ENCODE measurements at regions not wholly inside any gene's neighbourhood (a gene's known extent, or its start where the extent isn't known, plus 50 kb on each side); places are given as distances from the start of the nearest gene placed in this dataset.

DNA sequence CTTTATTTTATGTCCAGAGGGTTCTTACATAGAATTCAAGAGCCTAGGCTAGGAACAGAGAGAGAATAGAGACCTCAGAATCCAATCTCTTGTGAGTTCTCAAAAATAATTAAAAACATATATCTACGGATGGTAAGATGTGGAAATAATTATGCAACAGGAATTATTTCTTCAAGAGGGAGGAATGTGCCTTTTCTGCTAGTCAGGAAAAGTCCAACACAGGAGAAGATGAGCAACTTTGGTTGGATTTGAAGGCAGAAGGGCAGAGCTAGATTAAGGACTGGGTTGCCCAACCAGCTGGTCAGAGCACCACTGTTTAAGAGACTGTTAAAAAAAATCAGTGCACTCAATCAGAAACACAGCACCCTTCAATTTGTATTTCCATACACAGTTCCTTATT lies 365.5 kb downstream of the ETNK1 start:
- DNase-seq (no peak), ATAC-seq (no peak)
- H3K27ac ChIP-seq (ENCODE audit: low read length), result no peak overlapping the region
- intact Hi-C loops (cut with DNase I), result no loop called here
- H3K4me1 ChIP-seq (ENCODE audit: control insufficient read depth, insufficient read depth, low read length), result no peaks in the 10 kb centered on the region
- H3K27me3 ChIP-seq (ENCODE audit: control insufficient read depth, insufficient read depth), result no peaks in the 10 kb centered on the region
- WGBS, result 77% methylated on average over 1 of the region's 1 CpG
- no peak overlapping the region for H3K4me3 ChIP-seq (ENCODE audit: low read length)
- no peaks in the 10 kb centered on the region for H3K9me3 ChIP-seq (ENCODE audit: control insufficient read depth, low read length)

DNA sequence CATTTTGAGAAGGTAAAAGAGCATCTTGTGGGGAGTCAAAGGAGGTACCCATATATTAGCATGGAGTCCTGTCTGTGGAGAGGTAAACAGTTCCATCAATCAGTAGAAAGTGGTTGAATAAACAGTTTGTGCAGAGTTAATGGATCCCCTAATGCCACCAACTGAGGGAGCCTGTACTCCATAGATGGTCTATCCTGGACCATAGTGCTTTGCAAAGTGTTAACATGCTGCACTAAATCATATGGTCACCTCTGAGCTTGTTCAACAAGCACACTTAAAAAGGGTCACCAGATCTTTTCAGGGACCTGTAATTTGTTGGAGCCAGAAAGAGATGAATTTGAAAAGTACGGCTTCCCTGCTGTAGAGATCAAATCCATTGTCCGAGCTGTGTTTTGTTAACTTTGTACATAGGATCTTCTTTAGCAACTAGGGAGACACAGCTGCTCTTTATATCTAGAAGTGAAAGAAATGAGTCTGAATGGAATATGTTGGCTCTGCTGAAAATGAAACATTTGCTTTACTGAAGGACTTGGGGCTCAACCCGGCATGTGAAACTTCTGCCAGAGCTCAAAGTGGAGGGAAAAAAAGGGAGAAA lies 366.4 kb downstream of the ETNK1 start:
- 66% methylated on average over 3 of the region's 3 CpGs for WGBS
- intact Hi-C loops (cut with DNase I), result no loop called here
- H3K4me1 ChIP-seq (ENCODE audit: control insufficient read depth, insufficient read depth, low read length), result no peaks in the 10 kb centered on the region
- DNase-seq (no peak), ATAC-seq (no peak)
- H3K9me3 ChIP-seq (ENCODE audit: control insufficient read depth, low read length), result no peaks in the 10 kb centered on the region
- no peak overlapping the region for H3K27ac ChIP-seq (ENCODE audit: low read length)
- H3K4me3 ChIP-seq (ENCODE audit: low read length), result no peak overlapping the region
- no peaks in the 10 kb centered on the region for H3K27me3 ChIP-seq (ENCODE audit: control insufficient read depth, insufficient read depth)

DNA sequence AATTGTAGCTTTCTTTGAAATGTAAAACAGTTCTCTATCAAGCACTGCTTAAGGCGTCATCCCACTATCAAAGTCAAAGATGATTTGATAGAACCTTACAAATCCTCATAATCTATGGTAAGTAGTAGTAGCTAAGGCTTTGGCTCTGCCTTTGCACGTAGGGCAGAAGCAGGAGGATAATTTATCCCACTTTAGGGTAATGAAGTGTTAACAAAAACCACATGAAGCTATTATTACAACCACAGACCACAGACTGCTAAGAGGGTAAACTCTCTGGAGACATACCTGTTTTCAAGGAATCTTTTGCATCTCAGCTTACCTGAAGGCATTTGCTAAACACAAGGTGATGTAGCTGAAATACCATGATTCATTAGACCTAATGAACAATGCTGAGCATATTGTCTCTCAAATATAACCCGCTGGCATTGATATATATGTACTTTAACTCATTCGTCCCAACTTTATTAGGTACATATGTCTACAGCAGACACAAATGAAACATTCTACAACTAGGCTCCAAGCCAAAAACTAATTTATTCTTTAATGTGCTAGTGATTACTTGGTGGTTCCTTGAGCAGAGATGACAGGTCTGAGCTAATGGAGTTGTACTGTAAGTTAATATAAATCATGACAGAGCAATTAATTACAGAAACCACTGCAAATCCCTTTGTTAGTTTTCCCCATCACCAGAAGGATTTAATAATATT lies 368.8 kb downstream of the ETNK1 start:
- ATAC-seq, result no peak
- Histone ChIP-seq H3K4me3 (ENCODE audit: low read length) (no peak overlapping the region), H3K27ac (ENCODE audit: low read length) (no peak overlapping the region), H3K27me3 (ENCODE audit: control insufficient read depth, insufficient read depth) (no peaks in the 10 kb centered on the region), H3K9me3 (ENCODE audit: control insufficient read depth, low read length) (no peaks in the 10 kb centered on the region), H3K4me1 (ENCODE audit: control insufficient read depth, insufficient read depth, low read length) (no peaks in the 10 kb centered on the region)
- 62% methylated on average over 4 of the region's 4 CpGs for WGBS
- DNase-seq, result no peak
- intact Hi-C loops (cut with DNase I), result no loop called here

DNA sequence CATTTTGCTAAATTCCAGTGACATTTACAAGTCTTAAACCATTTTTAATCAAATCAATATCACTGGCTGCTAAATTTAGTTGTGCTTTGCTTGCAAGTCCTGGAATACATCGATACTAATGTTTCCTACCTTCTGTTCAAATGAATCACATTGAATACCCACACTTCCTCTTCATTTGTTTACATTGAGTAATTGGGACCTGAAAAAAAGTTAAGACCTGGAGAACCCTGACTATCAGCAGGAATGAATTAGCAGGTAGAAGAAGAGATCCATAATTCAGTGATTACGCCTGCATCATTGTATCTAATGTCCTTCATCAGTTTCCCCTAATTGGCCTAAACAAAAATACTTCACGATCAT lies 369.3 kb downstream of the ETNK1 start:
- Histone ChIP-seq H3K4me3 (ENCODE audit: low read length) (no peak overlapping the region), H3K27ac (ENCODE audit: low read length) (no peak overlapping the region), H3K4me1 (ENCODE audit: control insufficient read depth, insufficient read depth, low read length) (no peaks in the 10 kb centered on the region), H3K9me3 (ENCODE audit: control insufficient read depth, low read length) (no peaks in the 10 kb centered on the region), H3K27me3 (ENCODE audit: control insufficient read depth, insufficient read depth) (no peaks in the 10 kb centered on the region)
- intact Hi-C loops (cut with DNase I), result no loop called here
- ATAC-seq, result no peak
- 81% methylated on average over 3 of the region's 3 CpGs for WGBS
- DNase-seq, result no peak

DNA sequence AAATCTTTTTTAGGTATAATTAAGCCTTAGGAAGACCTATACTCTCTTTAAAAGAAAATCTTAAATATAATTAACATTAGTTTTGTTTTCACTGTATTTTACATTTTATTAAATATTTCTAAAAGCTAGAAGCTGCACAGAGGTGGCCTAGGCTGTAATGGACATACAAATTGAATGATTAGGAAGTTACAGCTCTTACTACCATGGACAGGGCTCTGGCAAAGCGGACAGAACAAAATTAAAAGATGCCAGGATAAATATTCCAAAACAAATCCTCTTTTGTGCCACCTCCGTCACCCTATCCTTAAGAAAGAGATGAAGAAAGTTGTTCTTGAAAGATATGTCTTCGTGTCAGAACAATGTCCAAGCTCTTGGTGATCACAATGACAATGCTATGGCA lies 376.5 kb downstream of the ETNK1 start:
- intact Hi-C loops (cut with DNase I), result no loop called here
- no peak for ATAC-seq
- DNase-seq, result no peak
- no peaks in the 10 kb centered on the region for H3K9me3 ChIP-seq (ENCODE audit: control insufficient read depth, low read length)
- no peak overlapping the region for H3K27ac ChIP-seq (ENCODE audit: low read length)
- 60% methylated on average over 3 of the region's 3 CpGs for WGBS
- H3K27me3 ChIP-seq (ENCODE audit: control insufficient read depth, insufficient read depth), result no peaks in the 10 kb centered on the region
- H3K4me3 ChIP-seq (ENCODE audit: low read length), result no peak overlapping the region
- H3K4me1 ChIP-seq (ENCODE audit: control insufficient read depth, insufficient read depth, low read length), result no peaks in the 10 kb centered on the region

DNA sequence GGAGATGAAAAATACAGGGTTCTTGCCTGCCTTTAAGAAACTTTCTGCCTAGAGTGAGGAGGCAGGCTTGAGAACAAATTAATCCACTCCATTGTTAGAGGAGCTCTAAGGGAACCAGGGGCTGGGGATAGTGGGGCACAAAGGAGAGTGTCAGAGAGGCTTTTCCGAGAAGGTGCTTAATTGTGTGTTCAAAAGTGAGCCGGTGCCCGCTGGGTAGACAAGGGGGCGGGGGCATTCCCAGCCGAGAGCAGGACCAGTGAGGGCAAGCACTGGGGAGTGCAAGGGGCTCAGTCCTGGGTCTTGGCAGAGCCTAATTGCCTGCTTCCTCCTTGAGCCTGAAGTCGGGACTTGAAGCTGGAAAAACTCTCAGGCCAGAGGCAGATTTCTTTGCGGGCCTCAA lies 377.4 kb downstream of the ETNK1 start:
- no peak overlapping the region for H3K4me3 ChIP-seq (ENCODE audit: low read length)
- ATAC-seq, result no peak
- H3K27ac ChIP-seq (ENCODE audit: low read length), result no peak overlapping the region
- no peak for DNase-seq
- intact Hi-C loops (cut with DNase I), result no loop called here
- 78% methylated on average over 7 of the region's 7 CpGs for WGBS
- H3K4me1 ChIP-seq (ENCODE audit: control insufficient read depth, insufficient read depth, low read length), result no peaks in the 10 kb centered on the region
- no peaks in the 10 kb centered on the region for H3K27me3 ChIP-seq (ENCODE audit: control insufficient read depth, insufficient read depth)
- H3K9me3 ChIP-seq (ENCODE audit: control insufficient read depth, low read length), result no peaks in the 10 kb centered on the region

DNA sequence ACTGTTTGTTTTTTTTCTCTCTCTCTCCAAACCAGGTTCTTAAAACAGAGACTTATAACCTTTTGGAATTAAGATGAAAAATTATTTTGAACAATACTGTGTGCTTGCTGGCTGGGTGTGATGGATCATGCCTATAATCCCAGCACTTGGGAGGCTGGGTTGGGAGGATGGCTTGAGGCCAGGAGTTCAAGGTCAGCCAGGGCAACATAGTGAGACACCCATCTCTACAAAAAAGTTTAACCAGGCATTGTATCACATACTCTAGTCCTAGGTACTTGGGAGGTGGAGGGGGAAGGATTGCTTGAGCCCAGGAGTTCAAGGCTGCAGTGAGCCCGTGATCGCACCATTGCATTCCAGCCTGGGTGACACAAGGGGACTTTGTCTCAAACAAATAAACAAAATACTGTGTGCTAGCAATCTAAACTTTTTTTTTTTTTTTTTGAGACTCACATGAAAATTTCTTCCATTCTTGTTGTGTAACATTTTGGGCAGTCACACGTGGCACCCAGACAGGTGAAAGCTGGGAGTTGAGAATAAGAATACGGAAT lies 379.6 kb downstream of the ETNK1 start:
- Histone ChIP-seq H3K27ac (ENCODE audit: low read length) (no peak overlapping the region), H3K4me3 (ENCODE audit: low read length) (no peak overlapping the region)
- WGBS, result 87% methylated on average over 4 of the region's 4 CpGs

DNA sequence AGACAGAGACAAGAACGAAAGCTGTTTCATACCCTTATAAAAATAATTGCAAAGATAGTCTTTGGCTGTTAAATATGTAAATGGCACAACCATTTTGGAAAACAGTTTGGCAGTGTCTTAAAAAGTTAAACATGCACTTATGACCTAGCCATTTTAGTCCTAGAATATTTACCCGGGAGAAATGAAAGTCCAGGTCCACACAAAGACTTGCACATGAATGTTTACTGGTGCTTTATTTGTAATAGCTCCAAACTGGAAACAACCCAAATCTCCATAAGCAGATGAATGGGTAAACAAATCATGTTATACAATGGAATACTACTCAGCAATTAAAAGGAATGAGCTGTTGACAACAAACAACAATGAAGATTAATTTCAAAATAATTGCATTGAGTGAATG lies 380.4 kb downstream of the ETNK1 start:
- no peaks in the 10 kb centered on the region for H3K9me3 ChIP-seq (ENCODE audit: control insufficient read depth, low read length)

More for the DNA sequence above, 379.6 kb downstream of the ETNK1 start:
- intact Hi-C loops (cut with DNase I), result no loop called here
- no peaks in the 10 kb centered on the region for H3K27me3 ChIP-seq (ENCODE audit: control insufficient read depth, insufficient read depth)
- H3K4me1 ChIP-seq (ENCODE audit: control insufficient read depth, insufficient read depth, low read length), result no peaks in the 10 kb centered on the region
- H3K9me3 ChIP-seq (ENCODE audit: control insufficient read depth, low read length), result no peaks in the 10 kb centered on the region
- ATAC-seq (no peak), DNase-seq (no peak)

DNA sequence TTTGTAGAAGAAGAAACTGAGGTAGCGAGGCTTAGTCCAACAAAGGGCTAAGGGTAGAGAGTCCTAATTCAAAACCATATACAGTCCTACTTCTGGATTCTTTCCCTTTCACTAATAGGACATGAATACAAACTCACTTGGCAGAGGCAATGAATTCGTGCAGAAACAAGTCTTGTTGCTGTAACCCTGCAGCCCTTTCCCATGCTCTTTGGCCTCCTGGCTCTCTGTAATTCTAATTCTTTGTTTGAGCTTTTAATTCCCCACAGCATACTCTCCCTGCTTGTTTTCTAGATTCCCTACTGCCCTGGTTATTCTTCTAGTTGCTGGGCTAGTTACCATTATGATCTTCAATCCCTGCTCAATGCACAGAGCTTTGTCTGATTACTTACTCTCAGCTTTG lies 381.4 kb downstream of the ETNK1 start:
- H3K27ac ChIP-seq (ENCODE audit: low read length), result no peak overlapping the region
- peak; percentile 45 to 59 for ATAC-seq
- H3K9me3 ChIP-seq (ENCODE audit: control insufficient read depth, low read length), result no peaks in the 10 kb centered on the region
- H3K4me1 ChIP-seq (ENCODE audit: control insufficient read depth, insufficient read depth, low read length), result no peaks in the 10 kb centered on the region
- whole genome bisulfite sequencing, result 50% methylated on average over 2 of the region's 2 CpGs
- peak in 2 of 3 donors; percentile 46 to 59 for DNase-seq
- no peaks in the 10 kb centered on the region for H3K27me3 ChIP-seq (ENCODE audit: control insufficient read depth, insufficient read depth)
- H3K4me3 ChIP-seq (ENCODE audit: low read length), result no peak overlapping the region
- intact Hi-C loops (cut with DNase I), result no loop called here

More for the DNA sequence above, 380.4 kb downstream of the ETNK1 start:
- no peak overlapping the region for H3K27ac ChIP-seq (ENCODE audit: low read length)
- DNase-seq (no peak), ATAC-seq (no peak)
- WGBS, result 50% methylated on average over 2 of the region's 2 CpGs
- intact Hi-C loops (cut with DNase I), result no loop called here
- H3K4me3 ChIP-seq (ENCODE audit: low read length), result no peak overlapping the region
- no peaks in the 10 kb centered on the region for H3K4me1 ChIP-seq (ENCODE audit: control insufficient read depth, insufficient read depth, low read length)
- no peaks in the 10 kb centered on the region for H3K27me3 ChIP-seq (ENCODE audit: control insufficient read depth, insufficient read depth)

DNA sequence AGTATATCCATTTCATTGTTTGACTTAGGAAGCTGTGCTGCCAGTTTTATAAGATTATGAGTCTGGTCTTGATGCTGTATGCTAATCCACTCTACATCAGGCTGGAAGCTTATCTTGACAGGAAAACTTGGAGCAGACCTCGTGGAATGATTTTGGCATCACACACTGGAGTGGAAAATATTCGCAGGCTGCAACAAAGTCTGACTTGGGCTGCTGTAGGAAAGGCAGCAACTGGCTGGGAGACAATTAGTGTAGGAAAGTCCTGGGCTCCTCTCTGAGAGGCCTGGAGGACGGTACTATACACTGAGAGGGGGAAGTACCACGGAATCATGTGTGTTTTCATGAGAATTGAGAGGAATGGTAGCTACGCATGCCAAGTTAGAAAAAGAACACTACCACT lies 383.7 kb downstream of the ETNK1 start:
- Histone ChIP-seq H3K27ac (ENCODE audit: low read length) (no peak overlapping the region), H3K9me3 (ENCODE audit: control insufficient read depth, low read length) (no peaks in the 10 kb centered on the region), H3K27me3 (ENCODE audit: control insufficient read depth, insufficient read depth) (no peaks in the 10 kb centered on the region), H3K4me1 (ENCODE audit: control insufficient read depth, insufficient read depth, low read length) (no peaks in the 10 kb centered on the region), H3K4me3 (ENCODE audit: low read length) (no peak overlapping the region)
- intact Hi-C loops (cut with DNase I), result no loop called here
- 33% methylated on average over 5 of the region's 5 CpGs for WGBS
- DNase-seq (peak in 1 of 3 donors; percentile 45), ATAC-seq (peak; percentile 84 to 97)

DNA sequence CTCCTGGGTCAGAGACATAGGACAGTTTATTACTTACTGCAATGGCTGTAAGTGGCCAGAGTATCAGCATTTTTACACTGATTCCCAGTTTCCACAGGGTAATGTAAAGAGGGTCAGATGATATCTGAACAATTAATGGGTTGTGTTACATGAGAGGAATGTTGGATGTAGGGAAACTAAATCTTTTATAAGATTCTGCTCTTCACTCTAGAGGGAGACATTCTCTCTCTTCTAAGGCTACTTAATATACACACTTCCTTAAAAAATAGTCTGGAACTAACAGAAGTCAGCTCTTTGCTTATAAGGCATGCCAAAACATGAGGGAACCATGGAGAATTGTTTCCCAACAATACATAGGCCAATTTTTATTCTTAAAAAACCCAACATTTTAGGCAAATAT lies 389.8 kb downstream of the ETNK1 start:
- no peak overlapping the region for H3K4me3 ChIP-seq (ENCODE audit: low read length)
- DNase-seq (no peak), ATAC-seq (no peak)
- no peaks in the 10 kb centered on the region for H3K4me1 ChIP-seq (ENCODE audit: control insufficient read depth, insufficient read depth, low read length)
- no peak overlapping the region for H3K27ac ChIP-seq (ENCODE audit: low read length)
- H3K9me3 ChIP-seq (ENCODE audit: control insufficient read depth, low read length), result no peaks in the 10 kb centered on the region
- intact Hi-C loops (cut with DNase I), result no loop called here
- no peaks in the 10 kb centered on the region for H3K27me3 ChIP-seq (ENCODE audit: control insufficient read depth, insufficient read depth)

Data from right cardiac atrium (tissue), 5 donors.